ENCODE measurements at regions not wholly inside any gene's neighbourhood (a gene's known extent, or its start where the extent isn't known, plus 50 kb on each side); places are given as distances from the start of the nearest gene placed in this dataset.

DNA sequence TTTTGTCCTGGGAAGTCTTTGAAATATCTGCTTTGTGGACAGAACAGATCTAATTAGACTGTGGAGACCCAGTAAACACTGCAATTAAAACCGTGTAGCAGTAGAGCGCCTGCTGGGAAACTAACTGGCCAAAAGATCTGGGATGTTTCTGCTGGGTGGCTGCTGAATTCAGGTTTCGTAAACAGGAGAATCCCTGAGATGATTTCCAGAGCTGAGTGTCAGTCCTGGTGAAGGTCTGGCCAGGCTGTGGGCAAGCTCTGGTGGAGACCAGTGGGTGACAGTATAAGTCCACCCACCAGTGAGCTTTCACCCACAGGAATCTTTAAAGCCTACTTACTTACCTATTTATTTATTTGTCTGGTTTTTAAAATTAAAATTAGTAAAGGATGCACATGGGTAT lies 257.2 kb downstream of the IRF8 start:
- Histone ChIP-seq H3K27me3 (peaks cover 0 to 3% (median 0%) of the 10 kb centered on the region in 3 donors), H3K9me3 (no peaks in the 10 kb centered on the region), H3K27ac (peak overlapping the region in 1 of 5 donors; percentile 26), H3K4me1 (peaks cover 0 to 38% (median 7%) of the 10 kb centered on the region in 4 donors), H3K36me3 (no peaks in the 10 kb centered on the region), H3K4me3 (no peak overlapping the region)
- 41 to 56% (median 51%) methylated on average over 3 of the region's 3 CpGs for WGBS, 5 donors
- no peak for TF ChIP-seq EP300 (IDR thresholded peaks at IDR 0.05)
- no peak for TF ChIP-seq POLR2A (IDR thresholded peaks at IDR 0.05)
- no peak for TF ChIP-seq CTCF (IDR thresholded peaks at IDR 0.05)
- no peak for TF ChIP-seq POLR2AphosphoS5 (IDR thresholded peaks at IDR 0.05)
- DNase-seq = no peak
- intact Hi-C loops (cut with DNase I; ENCODE audit: low total_unique reads) = no loop called here

DNA sequence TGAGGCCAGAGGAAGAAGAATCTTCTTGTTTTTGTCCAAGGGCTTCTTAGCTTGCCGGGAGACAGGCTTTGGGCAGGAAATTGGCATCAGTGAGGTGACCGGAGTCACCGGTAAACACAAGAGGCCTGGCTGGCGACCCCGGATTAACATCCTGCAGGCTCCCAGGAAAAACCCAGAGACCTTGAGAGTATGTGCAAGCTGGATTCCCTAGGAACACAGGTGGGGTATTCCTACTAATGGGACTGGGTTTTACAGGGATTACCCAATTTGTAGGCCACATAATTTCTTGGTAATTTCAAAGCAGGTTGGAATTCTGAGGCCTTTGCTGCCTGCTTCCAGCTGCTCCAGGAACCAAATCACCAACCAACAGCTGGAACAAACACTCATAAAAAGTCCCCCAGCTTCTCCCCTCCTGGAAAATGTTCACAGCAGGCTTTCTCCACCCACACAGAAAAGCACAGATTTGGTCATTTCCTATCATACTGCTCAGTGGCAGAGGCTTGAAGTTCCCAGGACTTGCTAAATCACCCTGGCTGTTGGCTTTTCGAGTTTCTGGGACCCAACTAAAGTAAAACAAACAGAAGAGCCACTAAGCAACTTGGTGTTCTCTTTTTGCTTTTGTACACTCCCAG lies 258.8 kb downstream of the IRF8 start:
- no peak overlapping the region for H3K4me3 ChIP-seq
- no peaks in the 10 kb centered on the region for H3K36me3 ChIP-seq
- no peak for TF ChIP-seq EP300 (IDR thresholded peaks at IDR 0.05)
- no peak for TF ChIP-seq POLR2A (IDR thresholded peaks at IDR 0.05)
- no peak for TF ChIP-seq POLR2AphosphoS5 (IDR thresholded peaks at IDR 0.05)
- no peak for TF ChIP-seq CTCF (IDR thresholded peaks at IDR 0.05)
- no peaks in the 10 kb centered on the region for H3K27me3 ChIP-seq
- H3K27ac ChIP-seq = peak overlapping the region in 3 of 5 donors; percentile 31 to 76 (median 48)
- 54 to 59% (median 55%) methylated on average over 6 of the region's 6 CpGs for WGBS, 5 donors
- peaks cover 0 to 31% (median 0%) of the 10 kb centered on the region in 4 donors for H3K4me1 ChIP-seq
- DNase-seq = peak in 1 of 2 donors; percentile 43
- intact Hi-C loops (cut with DNase I; ENCODE audit: low total_unique reads) = no loop called here
- no peaks in the 10 kb centered on the region for H3K9me3 ChIP-seq

- Histone ChIP-seq H3K36me3 (no peaks in the 10 kb centered on the region), H3K4me1 (peaks cover 0 to 26% (median 0%) of the 10 kb centered on the region in 4 donors), H3K27ac (peak overlapping the region in 4 of 5 donors; percentile 1 to 76 (median 40)), H3K27me3 (peaks cover 0 to 3% (median 0%) of the 10 kb centered on the region in 3 donors), H3K4me3 (no peak overlapping the region), H3K9me3 (no peaks in the 10 kb centered on the region)
- WGBS, 5 donors = 61 to 67% (median 63%) methylated on average over 10 of the region's 10 CpGs
- TF ChIP-seq POLR2A (IDR thresholded peaks at IDR 0.05) (no peak), POLR2AphosphoS5 (IDR thresholded peaks at IDR 0.05) (no peak), CTCF (IDR thresholded peaks at IDR 0.05) (no peak), EP300 (IDR thresholded peaks at IDR 0.05) (no peak)
- intact Hi-C loops (cut with DNase I; ENCODE audit: low total_unique reads) = no loop called here
- DNase-seq = peak in 1 of 2 donors; percentile 37
Measured at GRCh38 chr16:86158688-86159360, 259.9 kb downstream of the IRF8 start.

- H3K27me3 ChIP-seq = peaks cover 0 to 14% (median 0%) of the 10 kb centered on the region in 3 donors
- 67 to 98% (median 76%) methylated on average over 2 of the region's 2 CpGs for WGBS, 5 donors
- H3K4me1 ChIP-seq = no peaks in the 10 kb centered on the region
- intact Hi-C loops (cut with DNase I; ENCODE audit: low total_unique reads) = no loop called here
- H3K4me3 ChIP-seq = no peak overlapping the region
- H3K36me3 ChIP-seq = no peaks in the 10 kb centered on the region
- no peak for TF ChIP-seq POLR2A (IDR thresholded peaks at IDR 0.05)
- TF ChIP-seq EP300 (IDR thresholded peaks at IDR 0.05) = no peak
- TF ChIP-seq POLR2AphosphoS5 (IDR thresholded peaks at IDR 0.05) = no peak
- no peak for TF ChIP-seq CTCF (IDR thresholded peaks at IDR 0.05)
- no peak overlapping the region for H3K27ac ChIP-seq
- H3K9me3 ChIP-seq = peaks cover 0 to 29% (median 16%) of the 10 kb centered on the region in 4 donors
- no peak for DNase-seq
Measured at GRCh38 chr16:86165479-86165878, 266.5 kb downstream of the IRF8 start.
